IgD-negative memory B cell (primary cell): ENCODE measurements at regions not wholly inside any gene's neighbourhood (a gene's known extent, or its start where the extent isn't known, plus 50 kb on each side); places are given as distances from the start of the nearest gene placed in this dataset.

Experiments
- H3K27ac Mint-ChIP-seq, 3 donors: one replicate each; pipeline ENCODE4 v1.8.0; 2020 to 2022; ENCODE audit warnings: mild to moderate bottlenecking in 3 of 3, mixed read lengths in 3 of 3, moderate library complexity in 1 of 3
- H3K27me3 Mint-ChIP-seq: one replicate; pipeline ENCODE4 v1.8.0; 2021; ENCODE audit warnings: mixed read lengths
- H3K36me3 Mint-ChIP-seq: one replicate; pipeline ENCODE4 v1.8.0; 2020; ENCODE audit warnings: mild to moderate bottlenecking, mixed read lengths
- H3K4me1 Mint-ChIP-seq, 3 donors: one replicate each; pipeline ENCODE4 v1.8.0; 2020 to 2022; ENCODE audit warnings: mixed read lengths in 3 of 3, mild to moderate bottlenecking in 1 of 3
- H3K4me3 Mint-ChIP-seq, 4 donors: one replicate each; pipeline ENCODE4 v1.8.0; 2020 to 2022; ENCODE audit warnings: mild to moderate bottlenecking in 4 of 4, mixed read lengths in 4 of 4, moderate library complexity in 3 of 4
- H3K9me3 Mint-ChIP-seq, 3 donors: one replicate each; pipeline ENCODE4 v1.8.0; 2020 to 2021; ENCODE audit warnings: mixed read lengths in 3 of 3, mild to moderate bottlenecking in 1 of 3

DNA sequence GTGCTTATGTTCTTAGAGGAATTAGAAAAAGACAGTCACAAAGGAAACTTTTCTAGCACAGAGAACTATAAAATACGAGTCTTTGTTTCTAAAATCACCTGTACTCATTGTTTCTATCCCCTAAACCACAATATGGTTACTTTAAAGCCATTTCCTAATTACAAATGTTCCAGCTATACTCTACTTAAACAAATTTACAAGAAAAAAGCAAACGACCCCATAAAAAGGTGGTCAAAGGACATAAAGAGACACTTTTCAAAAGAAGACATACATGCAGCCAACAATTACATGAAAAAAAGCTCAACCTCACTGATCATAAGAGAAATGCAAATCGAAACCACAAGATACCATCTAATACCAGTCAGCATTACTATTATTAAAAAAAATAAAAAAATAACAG is 447.3 kb downstream of the RAB28 start:
- H3K27ac Mint-ChIP-seq: no peak overlapping the region
- H3K36me3 Mint-ChIP-seq: no peaks in the 10 kb centered on the region
- H3K4me3 Mint-ChIP-seq: no peak overlapping the region
- H3K4me1 Mint-ChIP-seq: no peaks in the 10 kb centered on the region
- no peaks in the 10 kb centered on the region for H3K27me3 Mint-ChIP-seq
- peaks cover 0 to 2% (median 2%) of the 10 kb centered on the region in 3 donors for H3K9me3 Mint-ChIP-seq

DNA sequence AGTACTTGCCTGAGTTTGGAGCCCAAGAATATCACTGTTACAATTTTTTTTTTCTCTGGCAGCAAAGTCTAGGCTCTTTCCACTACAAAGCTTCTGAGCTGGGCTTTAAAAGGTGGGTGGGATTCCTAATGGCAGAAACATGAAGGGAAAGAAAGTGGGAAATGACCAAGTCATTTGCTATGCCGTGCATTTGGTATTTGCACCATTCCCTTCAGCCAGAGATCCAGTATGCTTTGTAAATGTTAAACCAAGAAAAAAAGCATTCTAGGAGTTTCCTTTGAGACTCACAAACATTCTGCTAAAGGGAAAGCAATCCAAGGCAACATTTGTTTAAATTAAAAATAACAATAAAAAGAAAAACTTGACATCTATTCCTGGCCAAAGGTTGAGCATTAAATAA is 451.2 kb downstream of the RAB28 start:
- peaks cover 0 to 4% (median 2%) of the 10 kb centered on the region in 3 donors for H3K9me3 Mint-ChIP-seq
- no peaks in the 10 kb centered on the region for H3K27me3 Mint-ChIP-seq
- no peak overlapping the region for H3K4me3 Mint-ChIP-seq
- no peak overlapping the region for H3K27ac Mint-ChIP-seq
- H3K4me1 Mint-ChIP-seq: no peaks in the 10 kb centered on the region
- no peaks in the 10 kb centered on the region for H3K36me3 Mint-ChIP-seq

DNA sequence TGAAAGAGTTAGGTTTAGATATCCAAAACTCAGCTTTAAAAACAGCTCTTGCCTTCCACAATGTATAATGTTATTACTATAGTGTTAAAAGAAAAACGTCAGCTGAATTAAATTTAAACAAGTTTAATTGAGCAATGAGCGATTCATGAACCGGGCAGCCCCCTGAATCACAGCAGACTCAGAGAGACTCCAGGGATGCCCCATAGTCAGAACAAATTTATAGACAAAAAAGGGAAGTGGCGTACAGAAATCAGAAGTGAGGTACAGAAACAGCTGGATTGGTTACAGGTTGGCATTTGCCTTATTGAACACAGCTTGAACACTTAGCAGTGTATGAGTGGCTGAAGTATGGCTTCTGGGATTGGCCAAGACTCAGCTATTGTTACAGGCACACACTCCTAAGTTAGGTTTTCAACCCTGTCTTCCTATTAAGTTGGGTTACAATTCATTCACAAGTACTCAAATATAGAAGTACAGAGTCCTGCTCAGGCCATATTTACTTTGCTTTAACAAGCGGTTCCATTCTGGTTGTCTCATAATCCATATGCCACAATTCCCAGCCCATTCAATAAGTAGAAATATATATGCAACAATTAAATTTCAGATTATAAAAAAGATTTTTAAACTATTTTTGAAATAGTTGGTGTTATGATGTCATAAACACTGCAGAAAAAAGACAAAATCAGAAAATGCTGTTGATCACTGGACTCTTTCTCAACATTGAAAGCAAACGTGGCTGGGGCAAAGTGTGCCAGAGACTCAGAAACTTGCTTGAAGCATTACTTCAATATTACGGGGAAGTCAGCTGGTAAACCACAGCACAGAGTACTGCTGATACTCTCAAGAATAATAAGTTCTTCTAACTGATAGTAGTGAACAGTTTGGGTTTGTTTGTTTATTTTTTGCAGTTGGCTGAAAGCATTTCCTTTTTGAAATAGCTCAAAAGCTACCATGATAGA is 459.7 kb downstream of the RAB28 start:
- H3K27ac Mint-ChIP-seq: no peak overlapping the region
- H3K9me3 Mint-ChIP-seq: peaks cover 0 to 4% (median 2%) of the 10 kb centered on the region in 3 donors
- no peaks in the 10 kb centered on the region for H3K4me1 Mint-ChIP-seq
- H3K36me3 Mint-ChIP-seq: no peaks in the 10 kb centered on the region
- no peak overlapping the region for H3K4me3 Mint-ChIP-seq
- H3K27me3 Mint-ChIP-seq: no peaks in the 10 kb centered on the region

DNA sequence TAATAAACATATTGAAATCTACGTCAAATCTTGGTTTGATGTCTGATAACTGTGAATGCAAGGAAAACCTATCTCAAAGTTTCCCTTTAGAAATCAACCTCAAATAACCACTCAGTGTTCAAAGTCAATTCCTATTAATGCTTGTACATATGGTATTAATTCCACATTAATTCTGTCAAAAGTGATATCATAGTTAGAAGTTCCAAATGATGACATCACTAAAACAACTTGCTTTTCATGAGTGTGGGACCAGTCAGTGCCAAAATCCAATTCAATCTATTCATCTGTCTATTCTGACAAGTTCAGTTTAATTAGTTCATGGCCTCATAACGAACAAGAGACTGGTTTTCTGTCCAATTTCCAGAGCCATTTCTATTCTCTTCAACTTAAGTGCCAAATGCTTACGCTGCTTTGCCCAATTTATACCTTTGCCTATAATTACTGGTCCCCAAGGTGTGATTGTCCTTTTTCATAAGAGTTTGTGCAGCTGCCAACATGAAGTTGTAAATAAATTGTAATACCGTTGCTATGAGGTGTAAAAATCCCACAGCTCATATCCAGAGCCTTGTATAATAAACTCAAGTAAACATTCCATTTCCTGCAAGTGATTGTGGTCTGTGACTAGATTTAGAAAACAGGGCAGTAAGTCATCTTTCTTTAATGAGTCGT is 476.2 kb downstream of the RAB28 start:
- H3K27ac Mint-ChIP-seq: no peak overlapping the region
- H3K9me3 Mint-ChIP-seq: peaks cover 0 to 2% (median 2%) of the 10 kb centered on the region in 3 donors
- no peak overlapping the region for H3K4me3 Mint-ChIP-seq
- H3K4me1 Mint-ChIP-seq: no peaks in the 10 kb centered on the region
- H3K36me3 Mint-ChIP-seq: no peaks in the 10 kb centered on the region
- no peaks in the 10 kb centered on the region for H3K27me3 Mint-ChIP-seq

DNA sequence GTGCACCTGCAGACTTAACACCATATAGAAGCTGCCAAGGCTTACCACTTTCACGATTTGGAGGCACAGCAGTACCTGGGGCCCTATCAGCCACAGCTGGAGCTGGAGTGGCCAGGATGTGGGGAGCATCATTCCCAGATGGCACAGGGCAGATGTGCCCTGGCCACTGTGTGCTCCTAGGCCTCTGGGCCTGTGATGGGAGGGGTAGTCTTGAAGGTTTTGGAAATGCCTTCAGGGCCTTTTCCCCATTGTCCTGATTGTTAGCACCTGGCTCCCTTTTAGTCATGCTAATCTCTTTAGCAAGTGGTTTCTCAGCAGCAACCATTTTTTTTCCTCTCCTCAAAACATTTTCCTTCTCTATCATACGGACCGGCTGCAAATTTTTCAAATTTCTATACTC is 490.2 kb downstream of the RAB28 start:
- peaks cover 3 to 14% (median 13%) of the 10 kb centered on the region in 3 donors for H3K9me3 Mint-ChIP-seq

DNA sequence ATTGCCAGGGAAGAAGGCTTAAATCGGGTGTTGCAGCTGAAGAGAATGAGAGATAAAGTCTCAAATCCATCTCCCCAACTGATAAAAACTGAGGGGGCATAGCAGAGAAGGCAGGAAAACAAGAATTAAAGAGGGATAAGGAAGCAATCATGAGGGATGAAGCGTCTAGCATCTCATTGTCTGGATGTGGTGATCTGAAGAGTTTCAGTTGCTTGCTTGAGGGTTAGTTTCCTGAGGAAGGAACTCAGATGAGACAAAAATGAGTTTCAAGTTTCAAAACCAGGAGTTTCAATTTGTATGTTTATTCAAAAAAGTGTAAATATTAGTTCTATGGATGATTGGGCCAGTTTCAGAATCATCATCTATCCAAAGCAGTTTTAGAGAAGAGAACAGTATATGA is 496.9 kb downstream of the RAB28 start:
- Mint-ChIP-seq H3K36me3 (no peaks in the 10 kb centered on the region), H3K4me1 (no peaks in the 10 kb centered on the region), H3K9me3 (peaks cover 4 to 10% (median 6%) of the 10 kb centered on the region in 3 donors), H3K27me3 (no peaks in the 10 kb centered on the region), H3K4me3 (no peak overlapping the region), H3K27ac (no peak overlapping the region)

More for the DNA sequence above, 490.2 kb downstream of the RAB28 start:
- Mint-ChIP-seq H3K27me3 (no peaks in the 10 kb centered on the region), H3K27ac (no peak overlapping the region), H3K4me3 (no peak overlapping the region), H3K4me1 (no peaks in the 10 kb centered on the region), H3K36me3 (peaks cover 8% of the 10 kb centered on the region)

DNA sequence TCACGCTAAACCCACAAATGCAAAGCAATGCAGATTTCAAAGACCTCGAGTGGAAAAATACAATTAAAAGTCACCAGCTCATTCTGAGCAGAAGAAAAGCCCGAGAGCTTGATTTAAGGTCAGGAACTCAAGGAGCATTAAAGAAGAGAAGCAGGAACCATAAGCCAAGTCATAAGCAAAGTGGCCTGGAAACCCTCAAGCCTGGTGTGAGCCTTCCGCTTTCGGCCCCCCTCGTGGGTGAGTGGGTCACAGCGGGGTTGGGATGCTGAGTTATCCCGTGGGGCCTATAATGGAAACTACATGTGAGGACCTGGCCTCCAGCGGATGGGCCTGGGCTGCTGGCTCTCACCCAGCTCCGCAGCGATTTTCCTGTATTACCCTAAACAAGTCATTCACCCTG is 504.3 kb downstream of the RAB28 start:
- Mint-ChIP-seq H3K27me3 (no peaks in the 10 kb centered on the region), H3K4me3 (no peak overlapping the region), H3K36me3 (no peaks in the 10 kb centered on the region), H3K4me1 (no peaks in the 10 kb centered on the region), H3K9me3 (peaks cover 4 to 10% (median 5%) of the 10 kb centered on the region in 3 donors), H3K27ac (no peak overlapping the region)

DNA sequence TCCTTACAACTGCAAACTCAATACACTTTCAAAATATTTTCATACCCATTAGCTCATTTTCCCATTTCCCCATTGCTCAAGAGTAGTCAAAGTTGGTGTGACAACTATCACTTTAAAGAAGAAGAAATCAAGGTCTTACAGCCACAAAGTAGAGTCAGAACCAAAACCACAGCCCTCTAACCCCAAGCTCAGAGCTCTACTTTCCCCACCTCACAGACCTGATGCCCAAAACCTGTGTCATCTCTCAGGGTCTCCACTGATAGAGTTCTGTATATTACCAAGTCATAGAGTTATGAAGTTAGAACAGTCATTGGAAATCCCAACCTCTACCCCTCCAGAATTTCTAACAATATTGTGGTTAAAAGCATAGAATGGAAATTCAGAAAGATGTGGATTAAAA is 505.8 kb downstream of the RAB28 start:
- Mint-ChIP-seq H3K27me3 (no peaks in the 10 kb centered on the region), H3K36me3 (peaks cover 2% of the 10 kb centered on the region), H3K27ac (no peak overlapping the region), H3K4me1 (no peaks in the 10 kb centered on the region), H3K4me3 (no peak overlapping the region), H3K9me3 (peaks cover 3 to 10% (median 3%) of the 10 kb centered on the region in 3 donors)

DNA sequence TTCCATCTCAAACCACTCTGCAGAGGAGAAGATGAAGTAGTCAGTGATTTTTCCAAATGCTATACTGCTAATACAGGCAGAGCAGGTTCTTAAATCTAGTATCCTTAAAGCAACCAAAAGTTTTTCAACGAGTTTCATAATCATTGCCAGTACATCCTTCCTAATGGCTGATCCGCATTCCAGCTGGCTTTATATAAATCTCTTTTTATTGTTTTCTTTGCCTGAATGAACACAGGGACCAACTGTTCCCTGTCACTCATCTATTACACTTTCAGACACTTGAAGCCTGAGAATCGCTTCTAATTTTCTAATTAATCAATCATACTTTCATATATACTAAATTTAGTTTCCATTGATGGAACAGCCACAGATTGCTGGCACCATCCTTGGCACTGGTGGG is 508.6 kb downstream of the RAB28 start:
- H3K4me3 Mint-ChIP-seq: no peak overlapping the region
- H3K4me1 Mint-ChIP-seq: no peaks in the 10 kb centered on the region
- H3K27ac Mint-ChIP-seq: no peak overlapping the region
- peaks cover 0 to 3% (median 2%) of the 10 kb centered on the region in 3 donors for H3K9me3 Mint-ChIP-seq
- H3K27me3 Mint-ChIP-seq: no peaks in the 10 kb centered on the region
- H3K36me3 Mint-ChIP-seq: peaks cover 2% of the 10 kb centered on the region

DNA sequence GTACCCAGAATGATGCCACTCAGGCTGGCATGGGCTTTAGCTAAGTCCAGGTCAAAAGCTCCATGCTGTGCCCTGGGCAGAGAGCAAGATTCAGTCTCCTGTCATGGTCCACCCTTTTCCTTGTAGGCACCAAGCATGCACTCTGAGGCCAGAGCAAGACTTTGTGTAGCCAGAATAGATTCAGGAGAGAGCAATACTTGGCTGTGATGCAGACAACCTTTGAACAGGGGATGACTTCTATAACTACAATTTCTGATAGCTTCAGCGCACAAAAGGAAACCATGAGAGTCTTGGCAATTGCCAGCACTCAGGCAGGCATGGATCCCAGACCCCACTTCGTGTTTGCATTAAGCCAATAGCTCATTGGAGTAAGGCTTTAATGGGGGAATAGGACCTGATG is 510.6 kb downstream of the RAB28 start:
- H3K27me3 Mint-ChIP-seq: no peaks in the 10 kb centered on the region
- peaks cover 2% of the 10 kb centered on the region for H3K36me3 Mint-ChIP-seq
- no peak overlapping the region for H3K4me3 Mint-ChIP-seq
- no peak overlapping the region for H3K27ac Mint-ChIP-seq
- no peaks in the 10 kb centered on the region for H3K4me1 Mint-ChIP-seq
- H3K9me3 Mint-ChIP-seq: peaks cover 0 to 3% (median 2%) of the 10 kb centered on the region in 3 donors

DNA sequence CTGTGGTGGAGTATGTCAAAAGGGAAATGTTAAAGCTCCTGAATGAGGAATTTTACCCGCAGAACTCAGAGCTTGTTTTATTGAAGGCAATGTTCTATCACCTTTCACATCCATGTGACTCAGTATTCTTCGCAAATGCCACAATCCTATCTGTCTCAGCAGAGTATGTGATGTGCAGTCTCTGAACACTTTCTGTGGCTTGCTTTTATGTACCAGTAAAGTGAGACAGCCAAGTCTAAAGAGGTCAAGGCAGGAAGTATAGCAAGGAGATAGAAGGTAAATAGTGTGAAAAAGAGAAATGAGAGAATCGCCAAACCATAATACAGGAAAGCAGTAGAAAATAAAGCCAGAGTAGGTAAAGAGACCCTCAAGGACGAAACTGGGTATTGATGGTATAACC is 515.8 kb downstream of the RAB28 start:
- H3K27ac Mint-ChIP-seq: no peak overlapping the region
- H3K27me3 Mint-ChIP-seq: no peaks in the 10 kb centered on the region
- no peaks in the 10 kb centered on the region for H3K4me1 Mint-ChIP-seq
- no peaks in the 10 kb centered on the region for H3K36me3 Mint-ChIP-seq
- no peak overlapping the region for H3K4me3 Mint-ChIP-seq
- H3K9me3 Mint-ChIP-seq: peaks cover 0 to 3% (median 0%) of the 10 kb centered on the region in 3 donors

DNA sequence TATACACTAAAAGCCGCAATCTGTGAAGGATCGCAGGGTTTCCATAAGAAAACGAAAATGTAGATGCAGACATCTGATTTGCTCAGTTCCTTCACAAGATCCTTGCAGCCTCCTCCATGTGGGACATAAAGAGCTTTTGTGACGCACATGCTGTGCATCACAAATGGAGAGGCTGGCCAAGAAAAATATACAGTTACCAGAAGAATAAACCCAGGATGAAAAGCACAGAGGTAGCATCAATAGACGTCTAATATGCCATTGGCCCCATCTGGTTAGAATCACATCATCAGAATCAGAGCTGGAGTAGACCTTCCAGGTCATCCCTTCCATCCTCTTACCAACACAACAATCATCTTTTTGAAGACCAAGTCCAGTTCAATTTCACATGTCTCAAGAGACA is 517.4 kb downstream of the RAB28 start:
- no peaks in the 10 kb centered on the region for H3K4me1 Mint-ChIP-seq
- H3K27me3 Mint-ChIP-seq: no peaks in the 10 kb centered on the region
- H3K4me3 Mint-ChIP-seq: no peak overlapping the region
- H3K36me3 Mint-ChIP-seq: no peaks in the 10 kb centered on the region
- peaks cover 0 to 3% (median 0%) of the 10 kb centered on the region in 3 donors for H3K9me3 Mint-ChIP-seq
- no peak overlapping the region for H3K27ac Mint-ChIP-seq

DNA sequence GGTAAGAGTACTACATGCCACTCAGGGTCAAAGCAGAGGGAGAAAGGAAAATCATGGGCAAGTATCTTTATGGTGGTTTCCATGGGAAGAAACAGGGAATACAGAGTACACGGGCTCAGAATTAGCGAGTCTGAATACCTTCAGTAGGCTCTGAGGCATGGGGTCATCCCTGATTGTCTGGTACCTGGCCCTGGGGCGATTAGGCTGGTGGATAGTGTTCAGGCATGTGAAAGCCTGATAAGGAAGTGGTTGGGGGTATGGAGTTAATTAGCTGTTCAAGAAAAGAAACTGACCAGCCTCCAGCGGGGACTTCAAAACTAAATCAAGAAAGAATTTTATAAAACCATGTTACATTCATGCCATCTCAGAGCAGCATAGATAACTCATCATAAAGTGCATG is 518.8 kb downstream of the RAB28 start:
- Mint-ChIP-seq H3K4me3 (no peak overlapping the region), H3K9me3 (peaks cover 0 to 3% (median 0%) of the 10 kb centered on the region in 3 donors), H3K27me3 (no peaks in the 10 kb centered on the region), H3K27ac (no peak overlapping the region), H3K4me1 (no peaks in the 10 kb centered on the region), H3K36me3 (no peaks in the 10 kb centered on the region)

DNA sequence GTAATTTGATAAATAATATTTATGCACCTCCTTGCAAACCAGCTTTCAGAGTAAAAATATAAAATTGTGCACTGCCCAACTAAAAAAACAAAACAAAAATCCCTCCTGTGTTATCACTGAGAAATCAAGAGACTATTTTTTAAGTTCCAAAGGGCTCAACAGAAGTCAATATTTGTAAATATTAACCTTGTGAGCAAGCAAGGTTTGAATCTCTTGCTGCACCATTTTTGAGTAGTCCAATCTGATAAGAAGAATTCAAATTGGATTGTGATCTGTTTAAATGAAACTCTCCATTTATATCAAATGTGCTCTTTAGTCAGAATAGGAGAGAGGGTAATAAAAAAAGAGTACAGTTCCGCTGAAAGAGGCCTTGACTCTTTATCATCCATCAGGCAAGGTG is 520.2 kb downstream of the RAB28 start:
- Mint-ChIP-seq H3K27ac (no peak overlapping the region), H3K9me3 (peaks cover 0 to 3% (median 0%) of the 10 kb centered on the region in 3 donors), H3K27me3 (no peaks in the 10 kb centered on the region), H3K4me3 (no peak overlapping the region), H3K36me3 (no peaks in the 10 kb centered on the region), H3K4me1 (no peaks in the 10 kb centered on the region)

DNA sequence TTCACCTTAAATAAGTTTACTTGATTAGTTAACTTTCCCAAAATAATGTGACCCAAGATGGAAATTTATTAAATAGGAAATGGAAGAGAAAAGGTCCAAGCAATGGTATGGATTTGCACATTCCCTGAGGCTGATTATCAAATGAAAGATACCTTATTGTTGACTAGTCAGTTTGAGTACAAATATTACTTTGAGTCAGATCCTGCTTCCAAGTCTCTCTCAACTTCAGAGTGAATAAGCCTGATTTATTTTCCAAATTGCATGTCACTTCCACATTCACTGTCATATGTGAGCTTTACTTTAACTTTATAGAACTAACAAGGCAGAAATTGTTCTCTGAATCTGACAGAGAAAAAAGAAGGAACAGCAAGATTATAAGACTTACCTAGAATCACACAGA is 520.8 kb downstream of the RAB28 start:
- Mint-ChIP-seq H3K27ac (no peak overlapping the region), H3K36me3 (no peaks in the 10 kb centered on the region), H3K4me1 (no peaks in the 10 kb centered on the region), H3K9me3 (peaks cover 0 to 3% (median 0%) of the 10 kb centered on the region in 3 donors), H3K27me3 (no peaks in the 10 kb centered on the region), H3K4me3 (no peak overlapping the region)
